ENCODE measurements at regions not wholly inside any gene's neighbourhood (a gene's known extent, or its start where the extent isn't known, plus 50 kb on each side); places are given as distances from the start of the nearest gene placed in this dataset.

- no peak for TF ChIP-seq POLR2A (IDR thresholded peaks at IDR 0.05; ENCODE audit: low read depth, low read length)
- no peak for TF ChIP-seq POLR2AphosphoS5 (IDR thresholded peaks at IDR 0.05; ENCODE audit: low read depth, low read length)
- TF ChIP-seq TAF1 (IDR thresholded peaks at IDR 0.05; ENCODE audit: borderline replicate concordance, low read depth, low read length), result no peak
- DNase-seq (ENCODE audit: insufficient read length) (no peak), FAIRE-seq (no peak)
Observed at GRCh38 chr9:91114450-91114849, 247.3 kb downstream of the AUH start.

- no peak for FAIRE-seq
- TF ChIP-seq TAF1 (IDR thresholded peaks at IDR 0.05; ENCODE audit: borderline replicate concordance, low read depth, low read length) (no peak), POLR2A (IDR thresholded peaks at IDR 0.05; ENCODE audit: low read depth, low read length) (no peak)
- DNase-seq (ENCODE audit: insufficient read length), result no peak
Observed at GRCh38 chr9:91116211-91116610, 245.5 kb downstream of the AUH start.

- DNase-seq (ENCODE audit: insufficient read length) (no peak), FAIRE-seq (no peak)
- TF ChIP-seq TAF1 (IDR thresholded peaks at IDR 0.05; ENCODE audit: borderline replicate concordance, low read depth, low read length), result no peak
- TF ChIP-seq POLR2AphosphoS5 (IDR thresholded peaks at IDR 0.05; ENCODE audit: low read depth, low read length), result no peak
Observed at GRCh38 chr9:91116711-91117110, 245.0 kb downstream of the AUH start.

GRCh38 chr9:91117474-91117891, 244.2 kb downstream of the AUH start:
- no peak for TF ChIP-seq POLR2AphosphoS5 (IDR thresholded peaks at IDR 0.05; ENCODE audit: low read depth, low read length)
- TF ChIP-seq TAF1 (IDR thresholded peaks at IDR 0.05; ENCODE audit: borderline replicate concordance, low read depth, low read length), result no peak
- TF ChIP-seq POLR2A (IDR thresholded peaks at IDR 0.05; ENCODE audit: low read depth, low read length), result no peak
- FAIRE-seq (no peak), DNase-seq (ENCODE audit: insufficient read length) (no peak)

GRCh38 chr9:91117959-91118703, 243.6 kb downstream of the AUH start:
- FAIRE-seq, result no peak
- no peak for DNase-seq (ENCODE audit: insufficient read length)
- TF ChIP-seq TAF1 (IDR thresholded peaks at IDR 0.05; ENCODE audit: borderline replicate concordance, low read depth, low read length) (no peak), POLR2A (IDR thresholded peaks at IDR 0.05; ENCODE audit: low read depth, low read length) (no peak), POLR2AphosphoS5 (IDR thresholded peaks at IDR 0.05; ENCODE audit: low read depth, low read length) (no peak)

- FAIRE-seq (no peak), DNase-seq (ENCODE audit: insufficient read length) (no peak)
- TF ChIP-seq TAF1 (IDR thresholded peaks at IDR 0.05; ENCODE audit: borderline replicate concordance, low read depth, low read length) (no peak), POLR2AphosphoS5 (IDR thresholded peaks at IDR 0.05; ENCODE audit: low read depth, low read length) (no peak), POLR2A (IDR thresholded peaks at IDR 0.05; ENCODE audit: low read depth, low read length) (no peak)
Observed at GRCh38 chr9:91118704-91119025, 243.1 kb downstream of the AUH start.

GRCh38 chr9:91119142-91119541, 242.6 kb downstream of the AUH start:
- DNase-seq (ENCODE audit: insufficient read length), result no peak
- FAIRE-seq, result no peak

GRCh38 chr9:91119679-91120078, 242.0 kb downstream of the AUH start:
- TF ChIP-seq POLR2A (IDR thresholded peaks at IDR 0.05; ENCODE audit: low read depth, low read length) (no peak), POLR2AphosphoS5 (IDR thresholded peaks at IDR 0.05; ENCODE audit: low read depth, low read length) (no peak), TAF1 (IDR thresholded peaks at IDR 0.05; ENCODE audit: borderline replicate concordance, low read depth, low read length) (no peak)
- FAIRE-seq, result no peak
- DNase-seq (ENCODE audit: insufficient read length), result no peak

More at GRCh38 chr9:91119142-91119541, 242.6 kb downstream of the AUH start:
- TF ChIP-seq TAF1 (IDR thresholded peaks at IDR 0.05; ENCODE audit: borderline replicate concordance, low read depth, low read length), result no peak
- no peak for TF ChIP-seq POLR2A (IDR thresholded peaks at IDR 0.05; ENCODE audit: low read depth, low read length)
- TF ChIP-seq POLR2AphosphoS5 (IDR thresholded peaks at IDR 0.05; ENCODE audit: low read depth, low read length), result no peak

GRCh38 chr9:91120200-91120599, 241.5 kb downstream of the AUH start:
- TF ChIP-seq TAF1 (IDR thresholded peaks at IDR 0.05; ENCODE audit: borderline replicate concordance, low read depth, low read length) (no peak), POLR2A (IDR thresholded peaks at IDR 0.05; ENCODE audit: low read depth, low read length) (no peak), POLR2AphosphoS5 (IDR thresholded peaks at IDR 0.05; ENCODE audit: low read depth, low read length) (no peak)
- no peak for DNase-seq (ENCODE audit: insufficient read length)
- FAIRE-seq, result no peak

GRCh38 chr9:91122755-91123154, 239.0 kb downstream of the AUH start:
- no peak for FAIRE-seq
- TF ChIP-seq POLR2AphosphoS5 (IDR thresholded peaks at IDR 0.05; ENCODE audit: low read depth, low read length) (no peak), POLR2A (IDR thresholded peaks at IDR 0.05; ENCODE audit: low read depth, low read length) (no peak), TAF1 (IDR thresholded peaks at IDR 0.05; ENCODE audit: borderline replicate concordance, low read depth, low read length) (no peak)

GRCh38 chr9:91126761-91127445, 234.8 kb downstream of the AUH start:
- TF ChIP-seq TAF1 (IDR thresholded peaks at IDR 0.05; ENCODE audit: borderline replicate concordance, low read depth, low read length) (no peak), POLR2AphosphoS5 (IDR thresholded peaks at IDR 0.05; ENCODE audit: low read depth, low read length) (no peak), POLR2A (IDR thresholded peaks at IDR 0.05; ENCODE audit: low read depth, low read length) (no peak)
- DNase-seq (ENCODE audit: insufficient read length) (no peak), FAIRE-seq (no peak)

More at GRCh38 chr9:91122755-91123154, 239.0 kb downstream of the AUH start:
- DNase-seq (ENCODE audit: insufficient read length), result no peak

GRCh38 chr9:91127653-91128052, 234.1 kb downstream of the AUH start:
- TF ChIP-seq TAF1 (IDR thresholded peaks at IDR 0.05; ENCODE audit: borderline replicate concordance, low read depth, low read length) (no peak), POLR2AphosphoS5 (IDR thresholded peaks at IDR 0.05; ENCODE audit: low read depth, low read length) (no peak), POLR2A (IDR thresholded peaks at IDR 0.05; ENCODE audit: low read depth, low read length) (no peak)
- FAIRE-seq (no peak), DNase-seq (ENCODE audit: insufficient read length) (no peak)
